Fibroblast of skin of back (primary cell): ENCODE measurements at regions not wholly inside any gene's neighbourhood (a gene's known extent, or its start where the extent isn't known, plus 50 kb on each side); places are given as distances from the start of the nearest gene placed in this dataset.
"Not testable (repeated sequence)": the region's sequence is repeated elsewhere in the genome, so short reads cannot be mapped to it uniquely, and the experiment has no call there.

Experiments used
- DNase-seq: peaks from one replicate; pipeline ENCODE4 v3.0.0-alpha.2; 2013

- DNase-seq, result no peak
Observed at GRCh38 chrX:129361576-129361975, 161.7 kb downstream of the SMARCA1 start.

- peak; percentile 34 for DNase-seq
Observed at GRCh38 chrX:129360175-129360574, 163.1 kb downstream of the SMARCA1 start.

DNA sequence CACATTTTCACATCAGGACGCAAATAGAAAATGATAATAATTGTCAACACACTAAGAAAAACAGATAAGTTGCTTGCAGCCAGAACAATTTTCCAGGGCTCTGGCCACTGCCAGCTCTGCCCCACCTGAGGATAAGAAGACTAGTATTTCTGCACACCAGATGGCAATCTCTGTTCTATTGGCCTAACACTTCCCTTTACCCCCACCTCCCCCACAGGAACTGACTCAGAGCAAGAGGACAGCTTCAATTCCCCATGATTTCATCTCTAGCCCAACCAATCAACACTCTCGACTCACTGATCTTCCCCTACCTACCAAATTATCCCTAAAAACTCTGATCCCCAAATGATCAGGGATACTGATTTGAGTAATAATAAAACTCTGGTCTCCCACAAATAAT is 164.0 kb downstream of the SMARCA1 start:
- DNase-seq, result peak; percentile 45

GRCh38 chrX:129357428-129357827 is 165.9 kb downstream of the SMARCA1 start:
- DNase-seq, result not testable (repeated sequence)

GRCh38 chrX:129347291-129347690 is 176.0 kb downstream of the SMARCA1 start:
- no peak for DNase-seq

- no peak for DNase-seq
Observed at GRCh38 chrX:129346574-129346973, 176.7 kb downstream of the SMARCA1 start.

- not testable (repeated sequence) for DNase-seq
Observed at GRCh38 chrX:129337264-129337663, 186.0 kb downstream of the SMARCA1 start.

- DNase-seq, result no peak
Observed at GRCh38 chrX:129323115-129323514, 200.2 kb downstream of the SMARCA1 start.

- DNase-seq, result peak; percentile 21
Observed at GRCh38 chrX:129318375-129318774, 204.9 kb downstream of the SMARCA1 start.

- DNase-seq, result no peak
Observed at GRCh38 chrX:129316461-129316860, 206.8 kb downstream of the SMARCA1 start.

GRCh38 chrX:129310000-129310399 is 213.3 kb downstream of the SMARCA1 start:
- no peak for DNase-seq

- DNase-seq, result no peak
Observed at GRCh38 chrX:129262912-129263311, 260.4 kb downstream of the SMARCA1 start.

DNA sequence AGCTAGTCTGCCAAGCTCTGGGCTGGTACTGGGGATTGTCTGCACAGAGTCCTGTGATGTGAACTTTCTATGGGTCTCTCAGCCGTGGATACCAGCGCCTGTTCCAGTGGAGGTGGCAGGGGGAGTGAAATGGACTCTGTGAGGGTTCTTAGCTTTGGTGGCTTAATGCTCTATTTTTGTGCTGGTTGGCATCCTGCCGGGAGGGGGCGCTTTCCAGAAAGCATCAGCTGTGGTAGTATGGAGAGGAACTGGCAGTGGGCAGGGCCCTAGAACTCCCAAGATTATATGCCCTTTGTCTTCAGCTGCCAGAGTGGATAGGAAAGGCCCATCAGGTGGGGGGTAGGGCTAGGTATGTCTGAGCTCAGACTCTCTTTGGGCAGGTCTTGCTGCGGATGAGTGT is 267.8 kb downstream of the SMARCA1 start:
- DNase-seq, result not testable (repeated sequence)

- no peak for DNase-seq
Observed at GRCh38 chrX:129249563-129249962, 273.7 kb downstream of the SMARCA1 start.

- DNase-seq, result no peak
Observed at GRCh38 chrX:129247642-129248041, 275.6 kb downstream of the SMARCA1 start.

GRCh38 chrX:129239371-129239770 is 283.9 kb downstream of the SMARCA1 start:
- DNase-seq, result peak; percentile 70

GRCh38 chrX:129238011-129238410 is 285.3 kb downstream of the SMARCA1 start:
- no peak for DNase-seq

DNA sequence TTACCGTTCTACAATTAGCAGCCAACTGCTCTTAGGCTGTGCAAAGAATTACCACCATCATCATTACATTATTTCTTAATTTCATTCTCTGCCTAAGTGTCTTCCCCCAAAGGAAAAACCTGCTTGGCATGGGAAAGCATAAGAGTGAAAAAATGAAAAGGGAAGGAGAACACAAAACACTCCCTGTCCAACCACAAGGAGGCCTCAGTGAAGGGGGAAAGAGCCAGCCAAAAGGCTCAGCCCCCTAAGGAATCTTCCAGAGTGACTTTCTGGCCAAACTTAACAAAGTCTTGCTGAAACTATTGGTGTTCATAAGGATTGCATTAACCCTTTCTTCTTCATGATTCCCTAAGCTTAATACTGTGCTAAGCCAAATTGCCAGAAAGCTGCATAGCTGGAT is 287.4 kb downstream of the SMARCA1 start:
- DNase-seq, result no peak

DNA sequence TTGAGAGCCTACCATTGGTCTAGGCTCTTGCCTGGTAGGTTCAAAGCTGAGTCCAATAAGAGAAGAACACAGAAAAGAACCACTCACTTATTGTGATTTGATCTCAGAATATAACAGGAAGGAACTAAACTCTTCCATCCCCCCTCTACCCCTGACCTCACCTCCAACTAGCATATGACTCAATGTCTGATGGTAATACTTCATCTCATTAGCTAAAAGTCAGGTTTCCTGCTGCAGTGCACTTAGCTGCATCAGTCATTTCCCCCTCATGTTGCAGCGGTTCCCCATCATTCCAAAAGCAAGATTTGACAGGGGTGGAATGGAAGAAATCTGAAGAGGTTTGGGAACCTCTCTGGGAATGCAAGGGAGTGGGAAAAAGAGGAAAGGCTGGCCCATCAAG is 289.5 kb downstream of the SMARCA1 start:
- no peak for DNase-seq

GRCh38 chrX:129230850-129231512 is 292.3 kb downstream of the SMARCA1 start:
- DNase-seq, result no peak

- DNase-seq, result no peak
Observed at GRCh38 chrX:129230168-129230567, 293.1 kb downstream of the SMARCA1 start.

DNA sequence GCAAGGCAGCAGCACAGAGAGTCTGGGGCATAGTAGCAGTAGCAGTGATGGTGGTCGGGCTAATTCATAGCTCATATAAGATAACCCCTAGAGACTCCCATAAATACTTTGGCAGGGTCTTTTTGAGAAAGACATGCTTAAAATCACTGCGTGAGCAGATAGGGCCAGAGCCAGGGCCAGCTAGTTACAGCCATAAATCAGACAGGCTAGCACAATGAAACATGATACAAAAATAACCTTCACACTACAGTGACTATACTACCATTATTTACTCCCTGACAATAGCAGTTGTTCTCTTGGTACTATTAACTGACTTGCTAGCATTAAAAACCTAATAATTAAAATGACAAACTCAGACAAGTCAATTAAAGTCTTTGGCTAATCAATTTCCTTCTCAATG is 295.9 kb downstream of the SMARCA1 start:
- DNase-seq, result no peak

- DNase-seq, result no peak
Observed at GRCh38 chrX:129193357-129193756, 329.9 kb downstream of the SMARCA1 start.

GRCh38 chrX:129188231-129188630 is 335.1 kb downstream of the SMARCA1 start:
- no peak for DNase-seq

GRCh38 chrX:129176710-129177109 is 346.6 kb downstream of the SMARCA1 start:
- DNase-seq, result no peak
